Natural killer cell (primary cell): ENCODE measurements at regions not wholly inside any gene's neighbourhood (a gene's known extent, or its start where the extent isn't known, plus 50 kb on each side); places are given as distances from the start of the nearest gene placed in this dataset.

Experiments used
- ATAC-seq, 3 donors: fragments of 150-1000 bp in 2 of 3; fragments of 200-7000 bp in 1 of 3; cut with Tn5 transposase; 1 replicate in 1 of 3; 2 replicates in 2 of 3; pipeline ENCODE4 v1.10.0; 2021; ENCODE audit warnings: mild to moderate bottlenecking in 2 of 3, moderate library complexity in 2 of 3
- DNase-seq, 2 donors: peaks; one replicate each; pipeline versions ENCODE4 v3.0.0 to v3.0.0-alpha.2; 2013 to 2021; ENCODE audit warnings: mixed read lengths in 1 of 2
- H3K27ac ChIP-seq: one replicate; pipeline ENCODE4 v1.5.1; 2013; ENCODE audit warnings: mild to moderate bottlenecking, low read length
- H3K27me3 ChIP-seq: one replicate; pipeline ENCODE4 v1.6.1; 2013; ENCODE audit warnings: low read length; ENCODE audit not compliant: control insufficient read depth, insufficient read depth
- H3K36me3 ChIP-seq: one replicate; pipeline ENCODE4 v1.6.1; 2013; ENCODE audit warnings: low read length; ENCODE audit not compliant: control insufficient read depth, insufficient read depth
- H3K4me1 ChIP-seq: one replicate; pipeline ENCODE4 v1.6.1; 2013; ENCODE audit warnings: low read length; ENCODE audit not compliant: control insufficient read depth, insufficient read depth
- H3K4me3 ChIP-seq: one replicate; pipeline ENCODE4 v1.5.1; 2013; ENCODE audit warnings: low read length
- H3K9me3 ChIP-seq: one replicate; pipeline ENCODE4 v1.6.1; 2013; ENCODE audit warnings: low read length; ENCODE audit not compliant: control insufficient read depth, insufficient read depth
- H3K27ac Mint-ChIP-seq, 2 donors: one replicate each; pipeline ENCODE4 v1.8.0; 2022; ENCODE audit warnings: mild to moderate bottlenecking in 2 of 2, mixed read lengths in 2 of 2, moderate library complexity in 1 of 2
- H3K27me3 Mint-ChIP-seq, 2 donors: one replicate each; pipeline ENCODE4 v1.8.0; 2022; ENCODE audit warnings: low read depth in 2 of 2, mixed read lengths in 2 of 2
- H3K36me3 Mint-ChIP-seq: one replicate; pipeline ENCODE4 v1.8.0; 2022; ENCODE audit warnings: mixed read lengths
- H3K4me1 Mint-ChIP-seq, 2 donors: one replicate each; pipeline ENCODE4 v1.8.0; 2022; ENCODE audit warnings: mixed read lengths in 2 of 2
- H3K4me3 Mint-ChIP-seq: one replicate; pipeline ENCODE4 v1.8.0; 2022; ENCODE audit warnings: mild to moderate bottlenecking, moderate library complexity, mixed read lengths
- H3K9me3 Mint-ChIP-seq, 2 donors: one replicate each; pipeline ENCODE4 v1.8.0; 2022; ENCODE audit warnings: mixed read lengths in 2 of 2
- WGBS: methylation state at CpG from one replicate; pipeline ENCODE4 v1.1.7; 2013; ENCODE audit warnings: missing lambda C conversion rate; ENCODE audit not compliant: insufficient coverage; 5-methylcytosine and 5-hydroxymethylcytosine counted together
- intact Hi-C: fragments of 100-400 bp; cut with micrococcal nuclease; formaldehyde crosslinking; loops from one replicate; pipeline ENCODE4 v1.14.2; 2022
- TF ChIP-seq, protein P1 (sequence below): fragments of 200-600 bp; IDR thresholded peaks from one replicate; pipeline ENCODE4 v1.8.0; 2022; ENCODE audit warnings: antibody characterized with exemption

DNA sequence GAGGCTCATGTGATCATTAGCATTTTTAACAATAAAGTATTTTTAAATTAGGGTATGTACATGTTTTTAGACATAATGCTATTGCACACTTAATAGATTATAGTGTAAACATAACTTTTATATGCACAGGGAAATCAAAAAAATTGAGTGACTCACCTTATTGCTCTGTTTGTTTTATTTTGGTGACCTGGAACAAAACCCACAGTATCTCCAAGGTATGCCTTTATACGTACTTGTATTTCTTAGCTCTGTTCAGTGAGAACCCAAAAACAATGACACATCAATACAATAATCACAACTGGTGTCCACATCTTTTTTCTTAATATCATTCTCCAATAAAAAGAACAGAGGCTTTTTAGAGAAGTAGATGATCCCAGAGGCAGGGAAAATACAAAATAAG is 112.2 kb downstream of the CYB561 start:
- Mint-ChIP-seq H3K4me1 (peaks cover 0 to 4% of the 10 kb centered on the region in 2 donors), H3K27me3 (no peaks in the 10 kb centered on the region), H3K36me3 (no peaks in the 10 kb centered on the region), H3K9me3 (no peaks in the 10 kb centered on the region), H3K27ac (no peak overlapping the region), H3K4me3 (no peak overlapping the region)
- ATAC-seq (no peak), DNase-seq (no peak)
- H3K4me1 ChIP-seq, result no peaks in the 10 kb centered on the region
- TF ChIP-seq, protein P1, sequence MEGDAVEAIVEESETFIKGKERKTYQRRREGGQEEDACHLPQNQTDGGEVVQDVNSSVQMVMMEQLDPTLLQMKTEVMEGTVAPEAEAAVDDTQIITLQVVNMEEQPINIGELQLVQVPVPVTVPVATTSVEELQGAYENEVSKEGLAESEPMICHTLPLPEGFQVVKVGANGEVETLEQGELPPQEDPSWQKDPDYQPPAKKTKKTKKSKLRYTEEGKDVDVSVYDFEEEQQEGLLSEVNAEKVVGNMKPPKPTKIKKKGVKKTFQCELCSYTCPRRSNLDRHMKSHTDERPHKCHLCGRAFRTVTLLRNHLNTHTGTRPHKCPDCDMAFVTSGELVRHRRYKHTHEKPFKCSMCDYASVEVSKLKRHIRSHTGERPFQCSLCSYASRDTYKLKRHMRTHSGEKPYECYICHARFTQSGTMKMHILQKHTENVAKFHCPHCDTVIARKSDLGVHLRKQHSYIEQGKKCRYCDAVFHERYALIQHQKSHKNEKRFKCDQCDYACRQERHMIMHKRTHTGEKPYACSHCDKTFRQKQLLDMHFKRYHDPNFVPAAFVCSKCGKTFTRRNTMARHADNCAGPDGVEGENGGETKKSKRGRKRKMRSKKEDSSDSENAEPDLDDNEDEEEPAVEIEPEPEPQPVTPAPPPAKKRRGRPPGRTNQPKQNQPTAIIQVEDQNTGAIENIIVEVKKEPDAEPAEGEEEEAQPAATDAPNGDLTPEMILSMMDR, result no peak
- WGBS, result 100% methylated on average over 1 of the region's 1 CpG
- no peaks in the 10 kb centered on the region for H3K9me3 ChIP-seq
- H3K4me3 ChIP-seq, result no peak overlapping the region
- H3K27ac ChIP-seq, result no peak overlapping the region
- intact Hi-C loops, result no loop called here
- no peaks in the 10 kb centered on the region for H3K36me3 ChIP-seq
- no peaks in the 10 kb centered on the region for H3K27me3 ChIP-seq

DNA sequence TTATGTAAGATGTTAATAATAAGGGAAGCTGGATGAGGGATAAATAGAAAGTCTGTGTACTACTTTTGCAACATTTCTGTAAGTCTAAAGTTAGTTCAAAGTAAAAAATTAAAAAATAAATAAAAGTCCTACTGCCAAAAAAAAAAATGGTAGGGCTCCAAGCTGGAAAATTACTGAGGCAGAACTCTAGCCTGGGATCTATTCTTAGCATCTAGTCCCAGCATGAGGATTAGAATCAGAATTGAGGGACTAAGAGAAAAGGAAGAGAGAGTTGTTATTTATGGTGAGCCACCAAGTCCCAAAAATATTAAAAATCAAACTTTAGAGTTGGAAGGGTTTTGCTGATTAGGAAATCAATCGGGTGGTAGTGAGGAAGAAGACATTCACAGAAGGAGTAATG is 110.3 kb downstream of the CYB561 start:
- Mint-ChIP-seq H3K36me3 (no peaks in the 10 kb centered on the region), H3K27ac (no peak overlapping the region), H3K4me1 (peaks cover 0 to 5% of the 10 kb centered on the region in 2 donors), H3K27me3 (no peaks in the 10 kb centered on the region), H3K4me3 (no peak overlapping the region), H3K9me3 (no peaks in the 10 kb centered on the region)
- TF ChIP-seq, protein P1, result no peak
- Histone ChIP-seq H3K27me3 (no peaks in the 10 kb centered on the region), H3K27ac (no peak overlapping the region), H3K9me3 (no peaks in the 10 kb centered on the region), H3K4me3 (no peak overlapping the region), H3K4me1 (no peaks in the 10 kb centered on the region), H3K36me3 (peaks cover 1% of the 10 kb centered on the region)
- intact Hi-C loops, result no loop called here
- 88% methylated on average over 1 of the region's 1 CpG for WGBS
- ATAC-seq (no peak), DNase-seq (no peak)

DNA sequence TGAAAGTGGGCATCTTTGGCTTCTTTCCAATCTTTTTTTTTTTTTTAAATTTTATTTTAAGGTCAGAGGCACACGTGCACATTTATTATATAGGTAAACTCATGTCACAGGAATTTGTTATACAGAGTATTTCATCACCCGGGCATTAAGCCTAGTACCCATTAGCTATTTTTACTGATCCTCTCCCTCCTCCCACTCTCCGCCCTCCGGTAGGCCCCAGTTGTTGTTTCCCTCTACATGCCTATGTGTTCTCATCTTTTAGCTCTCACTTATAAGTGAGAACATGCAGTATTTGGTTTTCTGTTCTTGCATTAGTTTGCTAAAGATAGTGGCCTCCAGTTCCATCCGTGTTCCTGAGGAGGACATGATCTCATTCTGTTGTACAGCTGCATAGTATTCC is 108.5 kb downstream of the CYB561 start:
- 97% methylated on average over 4 of the region's 5 CpGs for WGBS
- Mint-ChIP-seq H3K4me1 (peaks cover 0 to 5% of the 10 kb centered on the region in 2 donors), H3K27me3 (no peaks in the 10 kb centered on the region), H3K4me3 (no peak overlapping the region), H3K9me3 (no peaks in the 10 kb centered on the region), H3K27ac (no peak overlapping the region), H3K36me3 (no peaks in the 10 kb centered on the region)
- H3K9me3 ChIP-seq, result no peaks in the 10 kb centered on the region
- intact Hi-C loops, result no loop called here
- DNase-seq (no peak), ATAC-seq (no peak)
- no peak overlapping the region for H3K4me3 ChIP-seq
- no peaks in the 10 kb centered on the region for H3K4me1 ChIP-seq
- no peaks in the 10 kb centered on the region for H3K27me3 ChIP-seq
- TF ChIP-seq, protein P1, result no peak
- no peak overlapping the region for H3K27ac ChIP-seq
- H3K36me3 ChIP-seq, result peaks cover 8% of the 10 kb centered on the region

DNA sequence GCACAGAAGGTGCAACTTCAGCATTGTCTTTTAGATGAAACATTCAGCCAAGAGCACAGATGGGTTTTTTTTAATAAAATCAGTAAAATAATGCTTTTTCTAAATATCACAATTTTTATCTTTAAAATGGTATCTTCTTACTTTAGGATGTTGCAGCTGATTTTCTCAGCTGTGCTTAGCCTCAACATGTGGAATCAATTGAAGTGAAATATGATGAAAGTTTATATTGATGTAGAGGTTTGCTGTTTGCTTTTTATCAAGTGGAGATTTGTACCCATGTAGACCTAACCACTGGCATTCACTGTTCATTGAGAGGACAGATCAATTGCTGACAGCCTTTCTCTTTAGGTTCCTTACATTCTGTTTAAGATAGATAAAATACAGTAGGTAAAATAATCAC is 107.8 kb downstream of the CYB561 start:
- Mint-ChIP-seq H3K4me3 (no peak overlapping the region), H3K4me1 (peaks cover 0 to 5% of the 10 kb centered on the region in 2 donors), H3K9me3 (no peaks in the 10 kb centered on the region), H3K27ac (no peak overlapping the region), H3K36me3 (no peaks in the 10 kb centered on the region), H3K27me3 (no peaks in the 10 kb centered on the region)
- DNase-seq (no peak), ATAC-seq (no peak)
- no peak overlapping the region for H3K4me3 ChIP-seq
- H3K36me3 ChIP-seq, result peaks cover 8% of the 10 kb centered on the region
- intact Hi-C loops, result no loop called here
- H3K4me1 ChIP-seq, result no peaks in the 10 kb centered on the region
- no peak overlapping the region for H3K27ac ChIP-seq
- TF ChIP-seq, protein P1, result no peak
- H3K27me3 ChIP-seq, result no peaks in the 10 kb centered on the region
- no peaks in the 10 kb centered on the region for H3K9me3 ChIP-seq
